Suprapubic skin (tissue), 4 donors: ENCODE measurements at regions not wholly inside any gene's neighbourhood (a gene's known extent, or its start where the extent isn't known, plus 50 kb on each side); places are given as distances from the start of the nearest gene placed in this dataset.

Experiments used
- DNase-seq, 2 donors: peaks; one replicate each; pipeline ENCODE4 v3.0.0-alpha.2; 2019; ENCODE audit warnings: low spot score in 2 of 2
- H3K27ac ChIP-seq: fragments of 200-600 bp; sonication (generic); one replicate; pipeline ENCODE4 v1.5.1; 2019
- H3K27me3 ChIP-seq: fragments of 200-600 bp; sonication (generic); one replicate; pipeline ENCODE4 v1.5.1; 2019
- H3K36me3 ChIP-seq: fragments of 200-600 bp; sonication (generic); one replicate; pipeline ENCODE4 v1.5.1; 2019
- H3K4me1 ChIP-seq: fragments of 200-600 bp; sonication (generic); one replicate; pipeline ENCODE4 v1.5.1; 2019
- H3K4me3 ChIP-seq: fragments of 200-600 bp; sonication (generic); one replicate; pipeline ENCODE4 v1.5.1; 2019; ENCODE audit warnings: mild to moderate bottlenecking
- H3K9me3 ChIP-seq: fragments of 200-600 bp; sonication (generic); one replicate; pipeline ENCODE4 v1.5.1; 2019
- EP300 ChIP-seq: sonication (generic); formaldehyde crosslinking; IDR thresholded peaks from one replicate; pipeline ENCODE4 v1.6.1; 2017; ENCODE audit warnings: antibody characterized with exemption
- POLR2A ChIP-seq, 2 donors: fragments of 450-650 bp; IDR thresholded peaks; one replicate each; pipeline ENCODE4 v1.6.1; 2017; ENCODE audit warnings: antibody characterized with exemption in 2 of 2, mild to moderate bottlenecking in 2 of 2, moderate library complexity in 2 of 2
- POLR2AphosphoS5 ChIP-seq, 3 donors: sonication (generic); formaldehyde crosslinking; IDR thresholded peaks; one replicate each; pipeline ENCODE4 v1.6.1; 2017; ENCODE audit warnings: antibody characterized with exemption in 3 of 3
- WGBS: methylation state at CpG from one replicate; pipeline ENCODE4 v1.1.5; 2018; 5-methylcytosine and 5-hydroxymethylcytosine counted together
- TF ChIP-seq, protein P1 (sequence below), 2 donors: fragments of 200-600 bp in 1 of 2; fragments of 450-650 bp in 1 of 2; sonication (generic) in 1 of 2; IDR thresholded peaks; one replicate each; pipeline ENCODE4 v1.5.1; 2016 to 2019; ENCODE audit warnings: antibody characterized with exemption in 2 of 2, mild to moderate bottlenecking in 1 of 2, moderate library complexity in 1 of 2

DNA sequence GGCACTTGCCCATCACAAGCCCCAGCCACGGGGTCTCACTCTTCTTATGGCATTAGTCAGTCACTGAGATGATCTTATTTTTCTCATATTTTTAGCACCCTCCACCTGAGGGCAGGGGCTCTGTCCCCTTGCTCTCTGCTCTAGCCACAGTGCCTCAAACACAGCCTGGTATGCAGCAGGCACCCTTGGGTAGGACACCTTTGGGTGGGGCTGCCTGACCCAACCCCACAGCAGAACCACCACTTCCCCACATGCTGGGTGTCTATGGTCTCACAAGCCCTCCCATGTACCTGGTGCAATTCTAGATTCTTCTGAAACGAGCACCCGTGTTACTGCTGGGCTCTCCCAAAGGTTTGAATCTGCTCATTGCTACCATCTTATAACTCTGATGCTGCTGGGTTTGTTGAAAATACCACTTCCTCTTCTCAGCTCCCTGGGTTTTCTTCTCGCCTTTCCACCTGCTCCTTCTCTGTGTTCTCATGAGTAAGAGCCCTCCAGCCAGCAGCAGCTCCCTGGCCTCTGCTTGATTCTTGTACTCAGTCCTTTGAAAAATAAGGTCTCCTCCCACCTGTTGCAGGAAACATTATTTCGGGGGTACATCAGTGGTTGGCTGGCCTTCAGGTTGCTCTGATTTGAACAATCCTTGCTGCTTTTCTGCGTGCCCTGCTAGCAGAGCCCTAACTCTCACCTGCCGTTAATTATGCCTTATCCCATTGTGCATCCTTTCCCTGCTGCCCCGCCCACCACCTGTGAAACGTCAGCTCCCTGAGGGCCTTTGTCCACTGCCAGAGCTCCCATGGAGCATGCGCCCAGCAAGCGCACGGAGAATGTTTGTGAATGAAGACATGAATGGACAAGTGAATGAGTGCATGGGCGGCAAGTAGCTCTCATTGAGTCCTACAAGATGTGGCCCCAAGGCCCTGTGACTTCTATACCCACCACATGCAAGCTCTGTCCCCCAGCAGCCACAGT lies 1181.6 kb downstream of the TBC1D22A start:
- Histone ChIP-seq H3K36me3 (no peaks in the 10 kb centered on the region), H3K27ac (no peak overlapping the region), H3K27me3 (no peaks in the 10 kb centered on the region), H3K9me3 (no peaks in the 10 kb centered on the region), H3K4me3 (no peak overlapping the region), H3K4me1 (no peaks in the 10 kb centered on the region)
- no peak for DNase-seq
- WGBS = 83% methylated on average over 13 of the region's 13 CpGs
- TF ChIP-seq, protein P1, sequence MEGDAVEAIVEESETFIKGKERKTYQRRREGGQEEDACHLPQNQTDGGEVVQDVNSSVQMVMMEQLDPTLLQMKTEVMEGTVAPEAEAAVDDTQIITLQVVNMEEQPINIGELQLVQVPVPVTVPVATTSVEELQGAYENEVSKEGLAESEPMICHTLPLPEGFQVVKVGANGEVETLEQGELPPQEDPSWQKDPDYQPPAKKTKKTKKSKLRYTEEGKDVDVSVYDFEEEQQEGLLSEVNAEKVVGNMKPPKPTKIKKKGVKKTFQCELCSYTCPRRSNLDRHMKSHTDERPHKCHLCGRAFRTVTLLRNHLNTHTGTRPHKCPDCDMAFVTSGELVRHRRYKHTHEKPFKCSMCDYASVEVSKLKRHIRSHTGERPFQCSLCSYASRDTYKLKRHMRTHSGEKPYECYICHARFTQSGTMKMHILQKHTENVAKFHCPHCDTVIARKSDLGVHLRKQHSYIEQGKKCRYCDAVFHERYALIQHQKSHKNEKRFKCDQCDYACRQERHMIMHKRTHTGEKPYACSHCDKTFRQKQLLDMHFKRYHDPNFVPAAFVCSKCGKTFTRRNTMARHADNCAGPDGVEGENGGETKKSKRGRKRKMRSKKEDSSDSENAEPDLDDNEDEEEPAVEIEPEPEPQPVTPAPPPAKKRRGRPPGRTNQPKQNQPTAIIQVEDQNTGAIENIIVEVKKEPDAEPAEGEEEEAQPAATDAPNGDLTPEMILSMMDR (IDR thresholded peaks at IDR 0.05) = no peak
- TF ChIP-seq POLR2A (IDR thresholded peaks at IDR 0.05) (no peak), POLR2AphosphoS5 (IDR thresholded peaks at IDR 0.05) (no peak), EP300 (no peak)

DNA sequence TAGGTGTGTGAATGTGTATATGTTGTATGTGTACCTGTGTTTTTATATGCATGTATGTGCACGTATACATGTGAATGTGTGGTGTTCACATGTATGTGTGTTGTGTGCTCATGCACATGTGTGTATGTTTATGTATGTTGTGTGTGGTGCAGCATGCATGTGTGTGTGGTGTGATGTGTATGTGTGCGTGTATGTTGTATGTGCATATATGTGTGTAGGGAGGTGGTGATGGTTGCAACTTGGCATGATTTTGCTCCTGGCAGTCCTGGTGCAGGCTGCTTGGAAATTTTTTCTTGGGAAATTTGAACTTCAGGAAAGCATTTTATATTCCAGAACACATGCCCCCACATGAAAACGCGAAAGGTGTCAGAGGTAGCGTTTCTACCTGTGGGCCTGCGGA lies 1177.8 kb downstream of the TBC1D22A start:
- WGBS = 90% methylated on average over 6 of the region's 6 CpGs
- DNase-seq = no peak
- no peak for TF ChIP-seq POLR2A (IDR thresholded peaks at IDR 0.05)
- no peak for TF ChIP-seq EP300
- TF ChIP-seq, protein P1 (IDR thresholded peaks at IDR 0.05) = no peak
- no peak for TF ChIP-seq POLR2AphosphoS5 (IDR thresholded peaks at IDR 0.05)
- H3K27ac ChIP-seq = no peak overlapping the region
- no peaks in the 10 kb centered on the region for H3K36me3 ChIP-seq
- no peaks in the 10 kb centered on the region for H3K4me1 ChIP-seq
- H3K4me3 ChIP-seq = no peak overlapping the region
- H3K27me3 ChIP-seq = no peaks in the 10 kb centered on the region
- no peaks in the 10 kb centered on the region for H3K9me3 ChIP-seq

DNA sequence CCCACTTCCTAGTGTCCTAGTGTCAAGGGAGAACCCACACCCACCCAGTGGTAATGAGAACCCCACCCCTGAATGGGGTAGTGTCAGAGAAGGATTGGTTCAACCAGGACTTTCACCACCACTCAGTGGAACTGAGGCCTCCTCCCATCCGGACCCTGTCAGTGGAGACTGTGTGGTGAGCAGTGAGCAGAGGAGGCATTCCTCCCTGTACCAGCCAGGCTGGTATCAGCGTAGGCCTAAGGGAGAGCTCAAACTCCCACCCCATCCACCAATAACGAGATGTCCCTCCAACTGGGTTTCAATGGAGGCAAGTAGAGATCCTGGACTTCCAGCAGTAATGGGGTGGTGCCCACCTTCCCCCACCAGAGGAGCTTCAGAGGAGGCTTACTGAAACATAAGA lies 1171.4 kb downstream of the TBC1D22A start:
- no peak overlapping the region for H3K4me3 ChIP-seq
- no peaks in the 10 kb centered on the region for H3K9me3 ChIP-seq
- H3K4me1 ChIP-seq = no peaks in the 10 kb centered on the region
- TF ChIP-seq, protein P1 (IDR thresholded peaks at IDR 0.05) = no peak
- no peak for TF ChIP-seq POLR2A (IDR thresholded peaks at IDR 0.05)
- no peak for TF ChIP-seq EP300
- no peak for TF ChIP-seq POLR2AphosphoS5 (IDR thresholded peaks at IDR 0.05)
- no peak overlapping the region for H3K27ac ChIP-seq
- no peak for DNase-seq
- no peaks in the 10 kb centered on the region for H3K36me3 ChIP-seq
- H3K27me3 ChIP-seq = no peaks in the 10 kb centered on the region
- WGBS = 94% methylated on average over 2 of the region's 3 CpGs

GRCh38 chr22:47933226-47933625 lies 1170.8 kb downstream of the TBC1D22A start:
- no peak overlapping the region for H3K27ac ChIP-seq
- H3K4me1 ChIP-seq = no peaks in the 10 kb centered on the region
- H3K9me3 ChIP-seq = no peaks in the 10 kb centered on the region
- TF ChIP-seq EP300 (no peak), POLR2A (IDR thresholded peaks at IDR 0.05) (no peak), POLR2AphosphoS5 (IDR thresholded peaks at IDR 0.05) (no peak)
- TF ChIP-seq, protein P1 (IDR thresholded peaks at IDR 0.05) = no peak
- H3K36me3 ChIP-seq = no peaks in the 10 kb centered on the region
- 82% methylated on average over 4 of the region's 4 CpGs for WGBS
- no peak for DNase-seq
- no peak overlapping the region for H3K4me3 ChIP-seq
- H3K27me3 ChIP-seq = no peaks in the 10 kb centered on the region

DNA sequence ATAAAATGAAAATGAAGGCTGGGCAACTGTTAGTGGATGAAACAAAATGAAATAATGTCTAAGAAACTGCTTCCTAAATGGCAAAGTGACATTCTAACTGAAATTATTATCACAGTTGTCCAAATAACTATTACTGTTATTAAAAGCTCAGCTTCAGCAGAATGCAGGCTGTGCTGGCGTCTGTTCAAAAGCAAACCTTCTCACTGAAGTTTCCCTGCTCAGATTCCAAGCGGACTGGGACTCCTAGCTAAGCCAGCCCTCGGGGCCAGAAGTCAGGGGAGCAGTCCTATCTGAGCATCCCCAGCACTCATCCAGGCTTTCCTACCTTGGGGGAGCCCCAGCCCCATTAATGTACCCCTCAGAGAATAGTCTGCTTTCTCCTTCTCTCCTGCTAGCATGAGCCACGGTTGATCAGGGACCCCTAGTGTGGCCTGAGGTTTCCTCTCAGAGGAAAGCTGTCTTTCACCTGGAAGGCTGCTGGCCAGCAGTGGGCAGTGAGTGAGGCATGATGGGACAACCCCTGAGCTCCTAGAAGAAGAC lies 1167.3 kb downstream of the TBC1D22A start:
- no peak for DNase-seq
- Histone ChIP-seq H3K36me3 (no peaks in the 10 kb centered on the region), H3K9me3 (no peaks in the 10 kb centered on the region), H3K27ac (no peak overlapping the region), H3K27me3 (no peaks in the 10 kb centered on the region), H3K4me3 (no peak overlapping the region), H3K4me1 (no peaks in the 10 kb centered on the region)
- TF ChIP-seq, protein P1 (IDR thresholded peaks at IDR 0.05) = no peak
- TF ChIP-seq POLR2AphosphoS5 (IDR thresholded peaks at IDR 0.05) = no peak
- TF ChIP-seq POLR2A (IDR thresholded peaks at IDR 0.05) = no peak
- no peak for TF ChIP-seq EP300
- 81% methylated on average over 4 of the region's 4 CpGs for WGBS
